GM19238 (cell line): ENCODE measurements at regions not wholly inside any gene's neighbourhood (a gene's known extent, or its start where the extent isn't known, plus 50 kb on each side); places are given as distances from the start of the nearest gene placed in this dataset.
"Not testable (repeated sequence)": the region's sequence is repeated elsewhere in the genome, so short reads cannot be mapped to it uniquely, and the experiment has no call there.

Experiments used
- DNase-seq: peaks from one replicate; pipeline ENCODE4 v3.0.0; 2011; ENCODE audit warnings: low spot score; ENCODE audit not compliant: insufficient read length

DNA sequence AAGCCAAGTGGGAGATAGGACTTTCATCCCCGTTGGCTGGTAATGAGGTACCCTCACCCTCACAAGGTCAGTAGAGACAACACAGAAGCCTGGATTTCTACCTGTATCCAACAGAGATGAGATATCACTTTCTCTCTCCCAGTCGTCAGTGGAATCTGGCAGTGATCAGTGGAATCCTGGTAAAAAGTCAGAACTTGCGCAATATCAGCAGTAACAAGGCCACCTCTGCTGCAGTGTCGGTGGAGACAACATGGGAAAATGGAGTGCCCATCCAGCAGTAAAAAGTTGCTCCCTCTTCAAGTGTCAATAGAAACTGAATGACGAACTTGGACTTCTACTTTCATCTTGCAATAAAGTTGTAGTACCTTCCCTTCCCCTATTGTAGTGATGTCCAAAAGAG lies 615.9 kb downstream of the ETS1 start:
- no peak for DNase-seq

DNA sequence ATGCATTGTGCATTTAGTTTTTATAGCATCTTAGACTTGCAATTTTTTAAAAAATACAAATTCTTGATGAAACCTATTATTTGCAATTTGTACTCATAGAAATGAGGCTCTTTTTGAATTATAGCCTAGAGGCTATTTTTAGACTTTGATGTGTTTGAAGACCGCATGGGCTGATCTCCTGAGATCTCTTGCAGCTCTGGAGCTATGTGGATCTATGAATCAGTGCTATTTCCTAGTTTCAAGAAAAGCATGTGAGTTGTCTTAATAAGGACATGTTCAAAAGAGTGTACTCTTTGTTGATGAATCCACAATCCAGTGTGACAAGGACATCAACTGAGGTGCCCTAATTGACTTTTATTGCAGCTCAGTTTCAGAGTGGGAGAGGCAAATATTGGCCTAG lies 620.5 kb downstream of the ETS1 start:
- no peak for DNase-seq

DNA sequence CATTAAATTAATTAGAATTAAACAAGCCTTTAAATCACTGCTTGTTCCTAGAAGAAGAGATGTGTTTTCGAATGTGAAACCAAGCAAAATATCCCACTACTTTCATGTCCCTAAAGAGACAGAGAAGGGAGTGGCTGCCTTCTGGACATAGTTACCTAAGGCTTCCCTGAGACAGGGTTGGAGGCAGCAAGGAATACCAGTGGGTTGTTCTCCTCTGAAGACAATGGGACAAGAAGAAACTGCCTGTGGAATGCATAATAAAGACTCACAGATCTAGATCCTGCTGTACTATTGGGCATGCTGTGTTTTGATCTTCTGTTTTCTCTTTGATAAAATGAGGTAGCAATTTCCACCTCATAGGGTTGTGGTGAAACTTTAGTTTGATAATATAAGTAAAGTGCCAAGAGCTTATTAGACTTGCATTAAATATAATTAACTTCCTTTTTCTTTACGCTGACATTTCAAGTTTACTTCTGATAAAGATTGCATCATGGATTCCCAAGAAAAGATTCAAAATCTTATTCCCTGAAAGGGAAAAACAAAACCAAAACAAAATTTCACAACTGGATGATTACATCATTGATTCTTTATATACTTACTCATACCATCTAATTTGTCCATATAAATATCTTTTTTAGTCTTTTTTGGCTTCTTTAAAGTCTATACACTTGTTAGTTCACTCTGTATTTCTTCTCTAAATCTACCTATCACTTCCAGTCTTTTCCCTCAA lies 621.3 kb downstream of the ETS1 start:
- no peak for DNase-seq

DNA sequence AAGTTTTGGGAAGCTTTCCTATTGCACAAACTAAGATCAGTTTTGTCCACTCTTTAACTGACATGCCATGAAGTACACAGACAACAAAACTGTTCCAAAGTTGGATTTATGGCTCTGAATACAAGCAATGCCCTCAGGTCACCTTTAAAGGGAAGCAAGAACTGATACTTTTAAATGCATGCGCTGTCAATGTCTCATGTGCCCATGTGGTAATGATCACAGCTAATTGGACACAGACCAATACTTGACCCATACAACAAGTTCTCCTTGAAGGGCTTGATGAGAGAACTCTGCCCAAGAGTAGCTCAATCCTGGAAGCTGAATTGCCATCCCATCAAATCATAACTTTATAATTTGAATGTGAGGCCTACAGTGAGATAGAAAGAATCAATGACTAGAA lies 624.9 kb downstream of the ETS1 start:
- no peak for DNase-seq

DNA sequence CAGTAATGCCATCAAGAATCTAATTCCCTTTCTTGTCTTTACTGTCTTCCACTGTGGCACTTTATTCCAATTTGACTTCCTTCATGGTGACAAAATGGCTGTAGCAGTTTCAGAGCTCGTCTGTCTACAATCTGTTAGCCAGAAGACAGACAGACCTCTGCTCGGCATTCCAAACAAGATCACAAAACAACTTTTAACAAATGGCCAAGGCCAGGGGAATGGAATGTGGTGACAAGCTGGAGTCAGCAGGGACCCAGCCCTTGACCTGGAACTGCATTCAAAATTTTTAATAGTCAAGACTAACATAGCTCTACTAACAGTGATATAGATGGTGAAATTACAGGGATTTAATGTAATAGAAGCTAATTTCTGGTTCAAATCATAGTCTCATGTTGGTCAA lies 637.2 kb downstream of the ETS1 start:
- no peak for DNase-seq

DNA sequence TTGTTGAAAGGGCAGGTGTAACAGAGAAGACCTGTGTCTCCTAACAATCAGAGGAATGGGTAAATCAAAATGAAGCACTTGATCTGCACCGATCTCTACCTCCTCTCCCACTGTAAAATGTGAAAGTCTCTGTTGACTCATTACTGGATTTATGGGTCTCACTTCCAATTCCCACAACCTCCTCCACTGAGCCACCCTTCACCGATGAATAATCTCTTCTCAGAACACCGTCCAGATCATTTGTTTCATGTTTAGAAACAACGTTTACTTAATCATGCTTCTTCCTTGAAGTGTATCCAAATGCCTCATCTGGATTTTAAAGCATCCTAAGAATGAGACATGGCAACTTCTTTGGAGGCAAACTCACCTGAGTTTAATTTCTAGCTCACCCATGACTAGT lies 643.6 kb downstream of the ETS1 start:
- DNase-seq = no peak

DNA sequence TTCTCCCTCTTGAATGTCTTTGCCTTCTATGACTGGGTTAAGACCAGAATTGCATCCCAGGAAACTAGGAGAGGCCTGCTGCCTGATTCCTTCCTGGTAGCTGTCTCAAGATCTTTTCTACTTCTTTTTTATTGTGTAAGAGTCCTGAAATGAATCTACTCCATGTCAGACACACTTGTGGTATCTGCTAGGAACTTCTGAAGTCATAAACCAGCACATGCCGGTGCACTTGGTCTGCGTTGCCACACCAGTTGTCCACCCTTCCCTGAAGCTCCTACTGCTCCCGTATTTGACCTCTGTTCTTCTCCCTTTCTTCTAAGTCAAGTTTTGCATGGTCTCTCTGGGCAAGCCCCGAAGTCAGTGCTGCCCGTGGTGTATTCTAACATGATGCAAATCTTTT lies 644.2 kb downstream of the ETS1 start:
- DNase-seq = no peak

DNA sequence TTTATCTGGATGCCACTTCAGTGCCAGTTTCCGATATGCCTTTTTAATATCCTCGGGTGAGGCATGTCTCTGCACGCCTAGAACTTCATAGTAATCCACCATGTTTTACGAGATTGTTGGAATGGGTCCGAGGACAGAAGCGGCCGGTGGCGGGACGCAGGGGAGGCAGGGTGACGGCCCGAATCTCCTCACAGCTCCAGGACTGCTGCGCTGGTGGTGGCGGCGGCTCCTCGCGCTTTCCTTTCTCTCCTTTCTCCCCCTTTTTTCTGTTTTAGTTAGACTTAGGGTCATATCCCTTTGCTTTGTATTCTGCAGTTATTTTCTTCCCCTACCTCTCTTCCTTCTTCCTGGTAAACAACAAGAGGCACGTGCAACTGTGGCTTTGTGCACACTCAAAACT lies 645.8 kb downstream of the ETS1 start:
- DNase-seq = not testable (repeated sequence)

DNA sequence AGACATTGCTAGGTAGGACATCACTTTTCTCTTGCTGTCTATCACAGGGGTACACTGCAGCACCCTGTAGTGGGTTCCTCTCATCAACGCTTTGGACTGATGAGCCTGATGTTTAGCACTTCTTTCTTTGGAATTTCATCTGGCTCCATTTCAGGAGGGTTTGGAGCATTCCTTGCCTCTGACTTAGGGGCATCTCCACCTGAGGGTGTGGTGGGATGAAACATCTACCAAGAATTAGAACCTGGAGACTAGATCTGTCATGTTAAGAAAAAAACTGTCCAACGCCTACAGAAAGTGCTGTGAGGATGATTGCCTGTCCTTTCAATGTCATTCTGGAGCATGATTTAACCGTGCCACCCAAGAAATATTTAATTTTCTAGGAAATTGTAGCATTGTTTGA lies 648.4 kb downstream of the ETS1 start:
- no peak for DNase-seq

DNA sequence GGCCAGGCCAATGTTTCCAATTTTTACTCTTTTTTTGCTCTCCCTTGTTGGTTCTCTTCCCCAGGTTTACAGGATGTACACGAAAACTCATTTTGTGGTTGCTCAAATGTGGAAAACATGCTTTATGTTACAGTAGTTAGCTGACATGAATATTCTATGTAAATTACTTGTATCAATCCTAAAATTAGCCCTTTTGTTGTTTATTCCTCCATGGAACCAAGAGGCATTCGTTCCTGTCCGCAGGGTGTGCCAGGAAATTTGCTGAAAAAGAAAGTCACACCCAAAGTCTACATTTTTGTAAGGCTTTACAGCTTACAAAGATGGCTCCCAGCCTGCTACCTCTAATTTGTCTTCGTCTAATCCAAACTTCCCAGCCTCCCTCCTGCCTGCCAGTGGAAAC lies 652.3 kb downstream of the ETS1 start:
- DNase-seq = no peak

DNA sequence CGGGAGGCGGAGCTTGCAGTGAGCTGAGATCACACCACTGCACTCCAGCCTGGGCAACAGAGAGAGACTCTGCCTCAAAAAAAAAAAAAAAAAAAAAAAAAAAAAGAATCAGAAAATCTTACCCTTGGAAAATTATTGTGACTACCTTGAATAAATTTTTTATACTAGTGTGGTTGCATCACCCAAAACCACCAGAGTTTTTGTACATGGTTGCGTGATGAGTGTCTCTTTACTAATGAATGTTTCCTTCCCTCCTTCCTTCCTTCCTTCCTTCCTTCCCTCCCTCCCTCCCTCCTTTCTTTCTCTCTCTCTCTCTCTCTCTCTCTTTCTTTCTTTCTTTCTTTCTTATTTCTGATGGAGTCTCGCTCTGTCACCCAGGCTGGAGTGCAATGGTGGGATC lies 653.4 kb downstream of the ETS1 start:
- DNase-seq = not testable (repeated sequence)

DNA sequence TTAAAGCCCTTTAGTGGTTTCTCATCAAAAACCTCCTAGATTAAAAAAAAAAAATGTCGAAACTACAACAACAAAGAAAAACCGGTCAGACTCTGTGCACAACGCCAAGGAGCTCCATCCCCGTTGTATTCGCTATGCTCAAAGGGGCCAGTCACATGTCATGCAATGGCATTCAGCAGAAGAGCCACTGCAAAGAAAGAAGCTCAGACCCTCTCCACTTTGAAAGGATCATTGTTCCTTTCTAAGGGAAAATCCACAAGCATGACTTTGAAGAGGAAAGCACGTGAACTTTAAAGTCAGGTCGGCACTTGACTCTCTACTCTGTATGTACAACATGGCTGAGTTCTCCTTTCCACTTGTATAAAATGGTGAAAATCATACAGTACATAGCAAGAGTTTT lies 655.6 kb downstream of the ETS1 start:
- no peak for DNase-seq

DNA sequence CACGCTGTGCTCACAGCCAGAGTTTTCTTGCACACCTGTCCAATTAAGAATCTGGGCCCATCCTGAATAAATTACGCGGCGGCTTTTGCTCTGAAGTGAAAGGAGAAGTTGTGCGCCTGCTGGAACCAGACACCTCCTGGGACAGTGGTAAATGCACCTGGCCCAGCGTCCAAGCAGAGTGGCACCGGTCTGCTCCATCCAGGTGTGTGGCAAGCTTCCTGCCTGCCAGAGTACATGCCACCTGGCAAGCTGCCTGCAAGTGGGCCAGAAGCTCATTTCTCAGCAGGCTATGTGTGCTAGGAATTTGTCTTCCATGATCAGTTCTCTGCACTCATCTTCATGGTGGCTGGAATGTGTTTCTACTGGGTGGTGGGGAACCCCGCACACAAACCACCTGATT lies 660.6 kb downstream of the ETS1 start:
- no peak for DNase-seq

DNA sequence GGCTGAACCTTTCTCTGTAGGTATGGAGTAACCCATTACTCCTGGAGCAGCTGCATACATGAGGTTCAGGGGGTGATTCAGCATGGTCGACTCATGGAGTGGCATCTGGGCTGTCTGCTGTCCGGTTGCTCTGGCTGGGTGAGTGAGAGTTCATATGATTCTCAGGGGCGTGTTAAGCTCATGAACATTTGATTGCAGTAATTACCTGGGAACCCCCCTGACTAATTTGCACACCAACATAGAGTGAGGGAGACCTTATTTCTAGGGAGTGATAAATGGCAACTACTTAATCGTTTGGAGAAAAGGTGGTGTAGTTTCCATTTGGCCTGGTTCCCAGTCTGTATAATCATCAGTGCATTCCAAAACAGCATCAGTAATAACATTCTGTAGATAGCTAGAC lies 661.9 kb downstream of the ETS1 start:
- DNase-seq = no peak

DNA sequence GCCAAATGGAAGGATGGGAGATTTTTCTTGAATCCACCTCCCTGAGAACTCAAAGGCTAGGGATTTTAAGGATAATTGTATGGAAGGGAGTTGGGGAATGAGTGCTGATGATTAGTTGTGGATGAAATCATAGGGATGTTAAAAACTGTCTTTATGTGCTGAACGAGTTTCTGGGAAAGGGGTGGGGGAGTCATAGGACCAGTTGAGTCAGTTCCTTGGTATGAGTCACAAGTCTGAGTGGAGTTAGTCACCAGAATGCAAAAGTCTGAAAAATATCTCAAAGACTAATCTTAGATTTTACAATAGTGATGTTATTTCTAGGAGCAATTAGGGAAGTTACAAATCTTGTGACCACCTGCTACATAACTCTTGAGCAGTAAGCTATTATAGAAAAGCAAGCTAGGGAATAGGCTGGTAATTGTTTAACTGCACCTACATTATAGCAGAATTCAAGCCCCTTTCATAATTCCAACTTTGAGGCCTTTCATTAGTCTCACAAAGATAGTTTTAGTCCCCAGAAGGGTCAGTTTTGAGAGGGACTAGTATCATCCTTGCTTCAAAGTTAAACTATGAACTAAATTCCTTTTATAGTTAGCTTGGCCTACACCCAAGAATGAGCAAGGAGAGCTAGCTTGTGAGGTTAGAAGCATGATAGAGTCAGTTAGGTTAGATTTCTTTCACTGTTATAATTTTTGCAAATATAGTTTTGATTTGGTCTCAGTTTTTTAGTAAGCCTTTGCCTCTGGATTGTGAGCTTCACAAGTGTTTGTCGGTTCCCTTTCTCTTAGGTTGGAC lies 668.0 kb downstream of the ETS1 start:
- no peak for DNase-seq

DNA sequence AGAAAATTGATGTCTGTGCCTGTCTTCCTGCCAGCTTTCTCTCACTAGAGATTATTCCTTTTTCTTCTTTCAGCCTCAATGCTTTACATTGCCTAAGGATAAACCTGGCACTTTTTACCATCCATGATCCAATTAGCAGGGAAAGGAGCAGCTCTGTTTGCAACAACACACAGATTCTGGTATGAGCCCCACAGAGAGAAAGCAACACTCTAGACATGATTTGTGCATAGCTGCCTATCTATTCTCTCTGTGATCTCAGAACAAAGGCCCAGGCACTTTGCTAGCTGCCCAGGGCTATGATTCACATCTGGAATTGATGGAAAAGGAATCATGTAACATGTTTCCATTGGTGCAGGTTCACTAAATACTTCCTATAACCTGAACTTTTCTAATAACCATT lies 685.0 kb downstream of the ETS1 start:
- DNase-seq = no peak

DNA sequence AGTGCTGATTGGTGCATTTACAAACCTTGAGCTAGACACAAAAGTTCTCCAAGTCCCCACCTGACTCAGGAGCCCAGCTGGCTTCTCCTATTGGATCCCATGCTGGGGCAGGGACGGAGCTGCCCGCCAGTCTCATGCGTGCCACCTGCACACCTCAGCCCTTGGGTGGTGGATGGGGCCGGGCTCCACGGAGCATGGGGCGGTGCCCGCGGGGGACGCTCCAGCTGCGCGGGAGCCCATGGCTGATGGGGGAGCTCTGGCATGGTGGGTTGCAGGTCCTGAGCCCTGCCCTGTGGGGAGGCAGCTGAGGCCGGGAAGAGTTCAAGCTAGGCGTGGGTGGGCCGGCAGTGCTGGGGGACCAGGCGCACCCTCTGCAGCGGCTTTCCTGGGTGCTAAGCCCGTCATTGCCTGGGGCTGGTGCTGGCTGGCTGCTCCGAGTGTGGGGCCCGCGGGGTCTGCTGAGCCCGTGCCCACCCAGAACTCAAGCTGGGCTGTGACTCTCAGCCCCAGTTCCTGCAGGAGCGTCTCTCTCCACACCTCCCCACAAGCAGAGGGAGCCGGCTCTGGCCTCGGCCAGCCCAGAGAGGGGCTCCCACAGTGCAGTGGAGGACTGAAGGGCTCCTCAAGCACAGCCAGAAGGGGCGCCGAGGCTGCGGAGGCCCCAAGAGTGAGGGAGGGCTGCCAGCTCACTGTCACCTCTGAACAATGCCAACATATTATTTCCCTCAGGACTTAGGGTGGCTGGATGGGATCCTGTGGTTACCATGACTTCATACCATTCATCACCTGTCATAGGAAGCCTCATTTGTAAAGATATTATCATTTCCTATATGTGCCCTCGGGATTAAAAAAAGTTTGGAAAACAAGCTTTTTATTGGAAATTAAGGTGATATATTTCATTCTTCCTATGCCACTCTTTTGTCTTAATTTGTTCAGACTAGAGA lies 688.7 kb downstream of the ETS1 start:
- no peak for DNase-seq

DNA sequence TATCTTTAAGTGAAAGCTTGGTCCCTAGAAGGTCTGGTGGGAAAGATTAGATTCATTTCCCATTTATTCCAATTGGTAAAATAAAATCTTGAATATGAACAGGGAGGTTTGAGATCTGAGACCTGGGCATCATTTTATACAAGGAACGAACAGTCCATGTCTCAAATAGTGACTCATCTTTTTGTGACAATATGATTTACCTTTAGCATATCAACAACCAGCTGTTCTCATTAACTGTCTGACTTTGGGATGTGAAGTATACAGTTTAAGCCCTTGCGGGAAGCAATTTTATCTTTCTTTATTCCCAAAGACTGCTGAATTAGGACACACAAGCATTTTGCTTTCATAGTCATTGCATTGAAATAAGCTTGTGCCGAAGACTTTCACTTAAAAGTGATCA lies 691.6 kb downstream of the ETS1 start:
- no peak for DNase-seq

DNA sequence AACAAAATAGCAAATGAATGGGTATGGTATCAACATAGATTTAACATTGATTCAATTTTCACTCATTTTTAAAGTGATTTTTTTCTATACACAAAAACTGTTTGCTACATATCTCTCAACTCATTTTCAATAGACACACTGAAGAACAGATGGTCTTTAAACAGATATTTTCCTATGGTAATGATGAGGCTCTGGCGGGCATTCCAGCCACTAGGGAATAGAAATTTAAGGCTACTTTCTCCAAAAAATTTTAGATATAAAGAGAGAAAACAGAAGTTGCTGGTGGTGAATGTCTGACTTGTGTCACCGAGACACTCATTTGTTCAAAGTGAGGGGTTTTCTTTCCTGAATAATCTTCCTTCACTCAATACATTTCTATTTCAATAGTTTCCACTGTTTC lies 693.0 kb downstream of the ETS1 start:
- DNase-seq = no peak

DNA sequence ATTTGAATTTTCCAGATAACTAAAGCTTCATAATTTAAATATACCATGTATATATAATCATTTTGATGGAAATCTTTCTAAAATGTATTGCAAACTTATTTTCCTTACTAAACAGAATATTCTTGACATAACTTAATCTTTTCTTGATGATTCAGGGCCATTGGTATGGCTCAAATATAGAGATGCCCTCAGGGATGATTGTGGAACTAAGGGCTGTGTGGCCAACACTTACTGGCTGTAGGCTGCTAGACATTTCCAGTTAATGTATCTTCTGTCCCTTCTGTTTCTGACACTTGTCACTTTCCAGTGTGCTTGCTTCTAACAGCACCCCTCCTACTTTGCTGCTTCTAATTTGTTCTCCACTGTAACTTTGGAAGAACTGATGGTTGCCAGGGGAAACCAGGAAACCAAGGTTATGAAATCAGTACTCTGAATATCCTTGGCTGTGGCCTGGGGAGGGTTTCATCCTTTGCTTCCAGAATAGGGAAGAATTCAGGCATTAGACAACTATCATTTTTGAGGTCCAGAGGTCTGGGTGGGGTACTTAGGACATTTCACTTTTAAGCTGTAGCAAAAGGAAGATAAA lies 697.2 kb downstream of the ETS1 start:
- no peak for DNase-seq

DNA sequence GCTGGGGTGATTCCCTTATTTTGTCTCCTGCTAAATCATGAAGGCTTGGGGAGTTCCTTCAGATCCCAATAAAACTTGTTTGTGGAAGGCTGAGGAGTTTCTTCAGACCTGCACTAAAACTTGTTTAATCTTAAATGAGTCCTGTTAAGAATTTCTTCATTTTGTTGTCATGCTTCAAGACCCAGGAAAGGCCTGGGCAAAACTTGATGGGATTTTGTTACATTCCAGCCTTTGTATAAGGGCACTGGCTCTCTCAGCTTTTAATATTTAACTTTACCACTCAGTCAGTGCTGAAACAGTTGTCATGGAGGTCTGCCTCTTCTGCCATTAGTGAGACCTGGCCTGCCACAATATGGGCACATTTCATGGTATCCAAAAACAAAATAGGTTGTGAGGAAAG lies 699.0 kb downstream of the ETS1 start:
- no peak for DNase-seq

DNA sequence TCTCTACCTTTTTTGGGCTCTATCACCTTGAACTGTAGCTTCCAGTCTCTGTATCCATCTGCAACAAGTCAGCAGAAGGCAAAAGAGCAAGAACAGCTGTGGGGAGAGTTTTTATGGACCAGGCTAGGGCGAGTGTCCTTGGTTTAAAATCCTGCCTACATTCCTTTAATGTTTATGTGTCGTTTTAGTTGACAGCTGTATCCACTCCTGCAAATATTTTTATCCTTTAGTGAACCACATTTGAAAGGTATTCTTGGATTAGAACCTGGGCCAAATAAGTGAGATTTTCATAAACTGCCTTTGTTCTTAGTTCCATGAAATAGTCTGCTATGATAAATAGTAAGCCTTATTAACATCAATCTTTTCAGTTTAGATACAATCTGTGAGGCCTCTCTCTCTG lies 712.2 kb downstream of the ETS1 start:
- DNase-seq = no peak
